Parathyroid adenoma (tissue), 2 donors: ENCODE measurements at regions not wholly inside any gene's neighbourhood (a gene's known extent, or its start where the extent isn't known, plus 50 kb on each side); places are given as distances from the start of the nearest gene placed in this dataset.

ENCODE experiments used
- H2AFZ ChIP-seq: fragments of 300-600 bp; sonication (generic); one replicate; pipeline ENCODE4 v1.7.0; 2017; ENCODE audit warnings: antibody characterized with exemption, mild to moderate bottlenecking
- H3K27ac ChIP-seq: fragments of 300-600 bp; sonication (generic); one replicate; pipeline ENCODE4 v1.7.0; 2017
- H3K27me3 ChIP-seq: fragments of 300-600 bp; sonication (generic); one replicate; pipeline ENCODE4 v1.7.0; 2017; ENCODE audit warnings: low read length; ENCODE audit not compliant: control insufficient read depth, insufficient read depth
- H3K36me3 ChIP-seq: fragments of 300-600 bp; sonication (generic); one replicate; pipeline ENCODE4 v1.7.0; 2017; ENCODE audit warnings: low read length; ENCODE audit not compliant: control insufficient read depth, insufficient read depth
- H3K4me1 ChIP-seq: fragments of 300-600 bp; sonication (generic); one replicate; pipeline ENCODE4 v1.7.0; 2017; ENCODE audit warnings: control low read depth
- H3K4me2 ChIP-seq: fragments of 300-600 bp; sonication (generic); one replicate; pipeline ENCODE4 v1.7.0; 2017; ENCODE audit warnings: low read length
- H3K4me3 ChIP-seq: fragments of 300-600 bp; sonication (generic); one replicate; pipeline ENCODE4 v1.7.0; 2017; ENCODE audit warnings: low read depth, low read length
- H3K79me2 ChIP-seq: fragments of 300-600 bp; sonication (generic); one replicate; pipeline ENCODE4 v1.7.0; 2017; ENCODE audit warnings: control low read depth
- H3K9ac ChIP-seq: fragments of 300-600 bp; sonication (generic); one replicate; pipeline ENCODE4 v1.7.0; 2017; ENCODE audit warnings: mild to moderate bottlenecking
- H3K9me3 ChIP-seq: fragments of 300-600 bp; sonication (generic); one replicate; pipeline ENCODE4 v1.7.0; 2017; ENCODE audit warnings: low read length; ENCODE audit not compliant: control insufficient read depth
- TF ChIP-seq, protein P1 (sequence below): fragments of 300-600 bp; sonication (generic); IDR thresholded peaks from one replicate; pipeline ENCODE4 v1.7.0; 2017; ENCODE audit warnings: antibody characterized with exemption, mild to moderate bottlenecking
- donor health status: primary hyperparathyroidism.

DNA sequence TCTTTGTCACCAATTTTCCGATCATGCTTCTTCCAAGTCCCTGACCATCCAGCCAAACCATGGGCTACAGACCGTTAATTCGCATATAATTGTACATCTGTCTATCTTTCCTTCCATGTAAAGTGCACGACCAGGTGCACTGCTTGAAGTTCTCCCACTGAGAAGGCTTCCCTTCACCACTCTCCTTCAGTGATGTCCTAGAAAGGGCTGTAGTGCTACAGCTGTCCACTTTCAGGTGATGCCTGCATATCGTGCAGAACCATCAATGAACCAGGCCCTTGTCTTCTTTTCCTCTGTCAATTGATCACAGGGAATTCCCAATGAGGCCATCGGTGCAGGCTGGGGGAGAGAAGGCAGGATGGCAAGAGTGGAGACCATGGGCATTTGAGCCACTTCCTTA, 148.9 kb downstream of the TMEM182 start:
- Histone ChIP-seq H3K36me3 (no peaks in the 10 kb centered on the region), H3K4me2 (no peak overlapping the region), H2AFZ (no peak overlapping the region), H3K27me3 (no peaks in the 10 kb centered on the region), H3K9me3 (no peaks in the 10 kb centered on the region), H3K9ac (no peak overlapping the region), H3K4me1 (no peaks in the 10 kb centered on the region), H3K4me3 (no peak overlapping the region), H3K27ac (no peak overlapping the region), H3K79me2 (no peaks in the 10 kb centered on the region)
- TF ChIP-seq, protein P1, sequence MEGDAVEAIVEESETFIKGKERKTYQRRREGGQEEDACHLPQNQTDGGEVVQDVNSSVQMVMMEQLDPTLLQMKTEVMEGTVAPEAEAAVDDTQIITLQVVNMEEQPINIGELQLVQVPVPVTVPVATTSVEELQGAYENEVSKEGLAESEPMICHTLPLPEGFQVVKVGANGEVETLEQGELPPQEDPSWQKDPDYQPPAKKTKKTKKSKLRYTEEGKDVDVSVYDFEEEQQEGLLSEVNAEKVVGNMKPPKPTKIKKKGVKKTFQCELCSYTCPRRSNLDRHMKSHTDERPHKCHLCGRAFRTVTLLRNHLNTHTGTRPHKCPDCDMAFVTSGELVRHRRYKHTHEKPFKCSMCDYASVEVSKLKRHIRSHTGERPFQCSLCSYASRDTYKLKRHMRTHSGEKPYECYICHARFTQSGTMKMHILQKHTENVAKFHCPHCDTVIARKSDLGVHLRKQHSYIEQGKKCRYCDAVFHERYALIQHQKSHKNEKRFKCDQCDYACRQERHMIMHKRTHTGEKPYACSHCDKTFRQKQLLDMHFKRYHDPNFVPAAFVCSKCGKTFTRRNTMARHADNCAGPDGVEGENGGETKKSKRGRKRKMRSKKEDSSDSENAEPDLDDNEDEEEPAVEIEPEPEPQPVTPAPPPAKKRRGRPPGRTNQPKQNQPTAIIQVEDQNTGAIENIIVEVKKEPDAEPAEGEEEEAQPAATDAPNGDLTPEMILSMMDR = no peak

DNA sequence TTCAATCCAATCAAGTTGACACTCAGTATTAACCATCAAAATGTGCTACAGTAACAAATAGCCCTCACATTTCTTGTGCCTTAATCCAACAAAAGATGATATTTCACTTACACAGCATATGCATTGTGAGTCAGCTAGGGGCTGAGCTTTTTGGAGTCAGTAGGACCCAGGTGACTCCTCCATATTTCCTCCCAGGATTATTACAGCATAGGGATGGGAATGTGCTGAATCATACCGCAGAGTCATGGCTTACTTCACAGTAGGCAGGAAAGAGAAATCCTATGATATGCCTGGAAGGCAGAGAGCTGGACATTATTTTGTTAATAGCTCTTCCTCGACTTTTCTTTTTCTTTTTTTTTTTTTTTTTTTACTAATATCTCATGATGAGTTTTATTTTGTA, 153.3 kb downstream of the TMEM182 start:
- H3K4me1 ChIP-seq = no peaks in the 10 kb centered on the region
- no peaks in the 10 kb centered on the region for H3K79me2 ChIP-seq
- no peaks in the 10 kb centered on the region for H3K27me3 ChIP-seq
- no peak overlapping the region for H3K9ac ChIP-seq
- no peaks in the 10 kb centered on the region for H3K36me3 ChIP-seq
- H3K4me2 ChIP-seq = no peak overlapping the region
- H3K27ac ChIP-seq = no peak overlapping the region
- TF ChIP-seq, protein P1 = no peak
- H3K4me3 ChIP-seq = no peak overlapping the region
- H3K9me3 ChIP-seq = no peaks in the 10 kb centered on the region
- no peak overlapping the region for H2AFZ ChIP-seq

DNA sequence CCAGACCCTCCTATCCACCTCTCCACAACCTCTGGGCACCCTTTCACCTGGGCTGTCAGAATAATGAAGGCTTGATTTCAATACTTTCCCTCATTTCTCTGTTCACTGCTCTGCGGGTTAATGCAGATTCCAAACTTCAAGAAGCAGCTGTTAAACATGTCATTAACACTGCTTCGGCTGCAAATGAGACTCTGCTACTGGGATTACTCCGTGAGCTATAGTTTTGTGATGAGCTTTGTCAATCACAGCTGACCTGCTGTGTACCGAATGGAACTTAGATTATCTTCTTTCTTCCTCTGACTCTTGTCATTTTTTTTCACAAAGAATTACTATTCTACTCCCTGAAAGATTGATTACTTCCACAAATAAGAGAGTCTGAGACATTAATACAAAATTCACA, 160.5 kb downstream of the TMEM182 start:
- Histone ChIP-seq H3K36me3 (no peaks in the 10 kb centered on the region), H3K79me2 (no peaks in the 10 kb centered on the region), H2AFZ (no peak overlapping the region), H3K4me1 (no peaks in the 10 kb centered on the region), H3K4me3 (no peak overlapping the region), H3K9ac (no peak overlapping the region), H3K4me2 (no peak overlapping the region), H3K27me3 (no peaks in the 10 kb centered on the region), H3K9me3 (no peaks in the 10 kb centered on the region), H3K27ac (no peak overlapping the region)
- TF ChIP-seq, protein P1 = no peak

DNA sequence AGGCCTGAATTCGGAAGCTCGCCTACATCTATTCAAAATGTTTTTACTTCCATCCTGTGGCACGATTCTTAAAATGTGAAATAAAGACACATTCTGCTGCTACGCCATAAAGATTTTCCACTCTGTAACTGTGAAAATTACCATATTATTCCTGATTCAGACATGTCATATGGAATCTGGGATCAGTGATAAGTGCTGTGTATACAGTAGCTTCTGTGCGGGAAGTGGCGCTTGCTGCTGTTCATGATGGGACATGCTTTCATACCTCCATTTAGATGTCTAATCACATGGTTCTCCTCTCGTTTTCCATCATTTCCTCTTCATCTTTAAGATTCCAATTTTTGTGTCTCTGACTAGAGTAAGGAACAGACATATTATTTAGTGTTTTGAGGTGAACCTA, 163.2 kb downstream of the TMEM182 start:
- Histone ChIP-seq H3K36me3 (no peaks in the 10 kb centered on the region), H3K9me3 (no peaks in the 10 kb centered on the region), H3K79me2 (no peaks in the 10 kb centered on the region), H3K4me1 (no peaks in the 10 kb centered on the region), H3K4me2 (no peak overlapping the region), H3K9ac (no peak overlapping the region), H3K27ac (no peak overlapping the region), H3K27me3 (no peaks in the 10 kb centered on the region), H3K4me3 (no peak overlapping the region), H2AFZ (no peak overlapping the region)
- TF ChIP-seq, protein P1 = no peak

DNA sequence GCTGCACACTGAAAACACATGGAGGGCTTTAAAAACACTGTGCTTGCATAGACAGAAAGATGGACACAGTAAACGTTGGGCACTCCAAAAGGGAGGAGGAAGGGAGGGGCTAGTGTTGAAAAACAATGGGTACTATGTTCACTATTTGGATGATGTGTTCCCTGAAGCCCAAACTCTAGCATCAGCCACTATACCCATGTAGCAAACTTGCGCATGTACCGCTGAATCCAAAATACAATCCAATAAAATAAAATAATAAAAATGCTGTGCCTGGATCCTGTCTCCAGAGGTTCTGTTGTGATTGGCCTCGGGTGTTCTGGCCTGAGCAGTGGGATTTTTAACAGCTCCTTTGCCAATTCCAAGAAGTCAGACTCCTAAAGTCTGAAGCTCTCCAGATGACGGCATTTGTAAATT, 166.0 kb downstream of the TMEM182 start:
- H3K27ac ChIP-seq = no peak overlapping the region

More for the DNA sequence above, 166.0 kb downstream of the TMEM182 start:
- Histone ChIP-seq H3K36me3 (no peaks in the 10 kb centered on the region), H3K79me2 (no peaks in the 10 kb centered on the region), H3K4me3 (no peak overlapping the region), H3K9me3 (no peaks in the 10 kb centered on the region), H3K4me1 (no peaks in the 10 kb centered on the region), H3K4me2 (no peak overlapping the region), H2AFZ (no peak overlapping the region), H3K9ac (no peak overlapping the region), H3K27me3 (no peaks in the 10 kb centered on the region)
- TF ChIP-seq, protein P1 = no peak
